ENCODE measurements at regions not wholly inside any gene's neighbourhood (a gene's known extent, or its start where the extent isn't known, plus 50 kb on each side); places are given as distances from the start of the nearest gene placed in this dataset.

- DNase-seq = no peak
These were observed 532.8 kb downstream of the FOXG1 start for GRCh38 chr14:29299372-29299771.

DNA sequence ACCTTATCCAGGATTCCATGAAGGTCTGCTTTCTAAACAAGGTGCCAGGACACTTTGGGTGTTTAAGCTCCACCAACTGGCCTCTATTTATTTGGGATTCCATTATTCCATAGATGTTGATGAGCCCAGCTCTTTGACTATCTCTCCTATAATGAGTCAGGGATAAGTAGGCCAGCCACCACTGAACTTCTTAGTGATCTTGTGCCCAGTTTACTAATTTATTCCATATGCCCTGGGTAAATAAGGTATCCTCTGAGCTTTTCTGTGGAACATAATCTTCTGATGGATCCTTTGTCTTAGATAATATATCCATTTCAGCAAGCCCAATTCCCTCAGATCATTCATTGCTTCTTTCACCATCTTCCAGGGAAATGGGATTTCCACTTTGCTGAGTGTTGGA, 535.0 kb downstream of the FOXG1 start:
- DNase-seq = no peak

GRCh38 chr14:29310210-29310609, 543.6 kb downstream of the FOXG1 start:
- DNase-seq = no peak

GRCh38 chr14:29310757-29311156, 544.2 kb downstream of the FOXG1 start:
- DNase-seq = no peak

DNA sequence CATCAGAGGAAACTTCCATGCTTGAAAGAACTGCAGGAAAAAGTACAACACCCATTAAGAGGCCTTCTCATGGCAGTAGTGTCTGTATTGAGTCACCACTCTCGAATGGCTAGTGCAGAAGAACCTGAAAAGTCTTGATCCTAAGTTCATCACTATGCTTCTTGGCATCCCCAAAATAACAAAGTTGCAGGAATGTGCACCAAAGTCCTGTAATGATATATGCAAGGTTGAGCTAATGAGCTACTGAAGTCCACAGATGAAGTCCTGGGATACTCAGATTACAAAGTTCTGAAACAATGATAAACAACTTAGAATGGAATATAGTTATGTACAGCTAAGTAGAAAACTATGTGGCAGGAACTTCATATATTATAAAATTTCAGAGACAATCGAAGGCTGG, 545.4 kb downstream of the FOXG1 start:
- no peak for DNase-seq

DNA sequence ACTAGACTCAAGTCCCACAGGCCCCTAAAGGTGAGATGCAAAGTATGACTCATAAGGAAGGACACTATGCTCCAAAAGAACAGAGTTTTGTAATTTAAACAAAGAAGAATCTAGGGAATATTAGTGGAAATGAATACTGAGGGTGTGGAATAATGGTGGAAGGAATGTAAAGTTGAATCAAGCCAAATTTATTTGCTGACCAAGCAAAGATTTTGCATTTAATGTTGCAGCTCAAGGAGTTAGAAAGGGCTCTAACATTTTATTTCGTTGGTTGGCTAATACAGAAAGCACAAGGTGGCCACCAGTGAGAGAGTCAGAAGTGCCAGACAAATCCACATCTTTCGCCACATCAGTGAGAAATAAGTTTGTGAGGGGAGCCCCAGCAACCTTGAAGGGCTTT, 550.3 kb downstream of the FOXG1 start:
- DNase-seq = no peak

DNA sequence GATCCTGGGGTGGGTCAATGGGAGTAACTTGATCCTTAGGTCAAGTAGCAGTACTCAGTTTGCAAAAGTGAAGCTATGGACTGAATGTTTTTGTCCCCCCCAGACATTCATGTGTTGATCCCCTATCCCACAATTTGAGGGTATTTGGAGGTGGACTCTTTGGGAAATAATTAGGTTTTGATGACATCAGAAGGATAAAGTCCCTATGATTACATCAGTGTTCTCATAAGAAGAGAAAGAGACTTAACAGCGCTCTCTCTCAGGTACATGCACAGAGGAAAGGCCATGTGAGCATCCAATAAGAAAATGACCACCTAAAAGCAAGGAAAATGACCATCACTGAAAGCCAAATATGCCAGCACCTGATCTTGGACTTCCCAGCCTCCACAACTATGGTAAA, 550.8 kb downstream of the FOXG1 start:
- DNase-seq = no peak

GRCh38 chr14:29320286-29320685, 553.7 kb downstream of the FOXG1 start:
- no peak for DNase-seq

DNA sequence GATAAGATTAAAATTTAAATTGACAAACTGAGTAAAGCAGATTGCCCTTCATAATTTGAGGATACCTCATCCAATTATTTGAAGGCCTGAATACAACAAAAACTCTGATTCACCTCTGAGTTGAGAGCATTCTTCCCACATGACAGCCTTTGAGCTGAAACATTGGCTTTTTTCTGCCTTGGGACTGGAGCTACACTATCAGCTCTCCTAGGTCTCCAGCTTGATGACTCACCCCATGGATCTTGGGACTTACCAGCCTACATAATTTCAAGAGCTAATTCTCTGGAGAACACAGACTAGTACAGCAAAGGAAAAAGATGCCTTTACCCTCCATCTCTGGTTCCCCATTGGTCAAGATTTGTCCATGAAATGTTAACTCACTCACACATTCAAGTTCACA, 555.1 kb downstream of the FOXG1 start:
- no peak for DNase-seq

DNA sequence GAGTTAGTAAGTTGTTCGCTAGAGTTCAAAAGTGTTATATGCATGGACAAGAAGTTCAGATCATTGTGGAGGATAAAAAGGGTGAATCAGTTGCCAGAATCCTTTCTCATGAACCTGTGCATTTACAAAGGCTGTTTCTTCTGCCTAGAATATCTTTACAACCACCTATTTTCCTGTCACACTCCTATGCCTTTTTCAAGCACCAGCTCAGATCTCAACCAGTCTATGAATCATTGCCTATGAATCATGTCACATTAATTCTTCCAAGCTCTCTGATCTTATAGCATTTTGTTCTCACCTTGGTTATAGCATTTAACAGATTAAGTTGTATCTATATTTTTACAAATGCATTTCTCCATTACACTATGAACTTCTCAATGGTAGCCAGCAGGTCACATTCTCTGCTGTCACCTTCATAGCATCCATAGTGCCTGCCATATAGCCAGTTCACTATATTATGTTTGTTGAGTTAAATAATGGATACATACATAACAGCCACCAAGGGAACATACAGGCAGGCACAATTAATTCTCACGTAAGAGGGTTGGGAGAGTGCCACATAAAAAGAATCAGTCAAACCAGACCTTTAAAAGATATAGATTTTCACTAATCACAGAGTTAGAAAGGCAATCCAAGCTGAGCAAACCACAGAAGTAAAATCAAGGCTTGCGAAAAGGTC, 573.0 kb downstream of the FOXG1 start:
- no peak for DNase-seq

GRCh38 chr14:29348504-29348903, 579.1 kb downstream of the PRKD1 start:
- DNase-seq = no peak

- DNase-seq = no peak
These were observed 577.2 kb downstream of the PRKD1 start for GRCh38 chr14:29350496-29350895.

GRCh38 chr14:29351996-29352705, 575.5 kb downstream of the PRKD1 start:
- no peak for DNase-seq

DNA sequence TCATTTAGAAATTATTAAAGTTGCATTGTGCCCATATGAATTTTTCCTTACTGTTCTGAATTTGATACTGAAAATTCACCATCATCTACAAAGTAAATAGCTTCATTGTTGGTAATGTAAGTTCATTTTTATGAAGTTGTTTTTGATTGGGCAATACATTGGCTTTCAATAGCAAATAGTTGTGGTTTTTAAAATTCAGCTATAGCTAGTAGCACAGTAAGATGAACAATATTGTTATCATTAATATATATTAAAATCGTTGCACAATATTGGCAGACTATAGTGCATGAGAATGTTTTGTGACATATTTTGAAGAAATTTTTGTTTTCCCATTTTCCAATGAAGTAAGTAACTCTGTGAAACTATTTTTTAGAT, 575.0 kb downstream of the PRKD1 start:
- no peak for DNase-seq

DNA sequence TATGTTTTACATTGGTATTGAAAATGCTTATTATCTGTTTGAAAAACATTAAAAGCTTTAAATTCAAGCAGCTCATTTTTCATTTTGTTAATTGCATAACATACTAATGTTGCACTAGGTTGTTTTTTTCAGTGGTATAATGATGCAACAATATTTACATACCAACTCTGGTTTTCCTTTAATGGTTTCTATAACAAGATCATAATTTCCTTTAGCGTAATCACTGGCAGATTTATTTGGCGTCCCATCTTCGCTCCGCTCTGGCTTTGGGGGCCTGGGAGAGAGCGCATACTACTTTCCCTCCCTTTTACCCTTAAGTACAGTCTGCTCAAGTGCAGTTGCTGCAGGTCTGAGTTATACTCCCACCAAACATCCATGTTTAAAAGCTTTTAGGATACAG, 574.1 kb downstream of the PRKD1 start:
- DNase-seq = no peak

DNA sequence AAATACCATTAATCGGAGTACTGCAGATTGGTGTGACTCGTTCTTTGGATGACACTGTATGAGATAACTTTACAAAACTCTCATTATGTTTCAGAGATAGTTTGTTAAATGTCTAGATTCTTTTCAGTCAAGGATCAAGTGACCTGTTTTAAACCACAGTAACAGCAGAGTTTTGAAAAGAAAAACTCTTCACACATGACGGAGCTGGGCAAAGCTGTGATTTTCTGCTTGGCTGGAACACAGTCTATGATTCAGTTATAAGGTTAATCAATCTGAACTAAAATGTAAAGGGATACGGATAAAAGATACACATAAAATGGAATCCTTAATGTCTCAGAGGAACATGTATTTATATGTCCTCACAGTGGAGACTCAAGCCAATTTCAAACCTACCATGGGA, 573.2 kb downstream of the PRKD1 start:
- no peak for DNase-seq

DNA sequence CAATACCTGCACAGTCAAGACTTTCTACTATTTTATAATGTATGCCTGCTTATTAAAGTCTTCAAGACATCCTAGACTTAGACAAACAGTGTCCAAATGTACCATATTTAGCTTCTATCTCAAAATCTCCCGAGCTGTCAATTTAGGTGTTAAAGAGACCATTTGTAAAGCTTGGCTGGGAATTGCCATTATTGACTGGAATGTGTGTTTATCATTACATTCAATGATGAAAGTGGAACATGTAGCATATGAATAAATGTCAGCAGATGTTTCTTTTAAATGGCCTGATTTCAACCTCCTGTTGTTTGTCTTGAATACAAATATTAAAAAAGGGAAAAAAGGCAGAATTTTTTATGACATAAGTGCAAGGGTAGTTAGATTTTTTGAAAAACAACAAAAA, 572.3 kb downstream of the PRKD1 start:
- no peak for DNase-seq

DNA sequence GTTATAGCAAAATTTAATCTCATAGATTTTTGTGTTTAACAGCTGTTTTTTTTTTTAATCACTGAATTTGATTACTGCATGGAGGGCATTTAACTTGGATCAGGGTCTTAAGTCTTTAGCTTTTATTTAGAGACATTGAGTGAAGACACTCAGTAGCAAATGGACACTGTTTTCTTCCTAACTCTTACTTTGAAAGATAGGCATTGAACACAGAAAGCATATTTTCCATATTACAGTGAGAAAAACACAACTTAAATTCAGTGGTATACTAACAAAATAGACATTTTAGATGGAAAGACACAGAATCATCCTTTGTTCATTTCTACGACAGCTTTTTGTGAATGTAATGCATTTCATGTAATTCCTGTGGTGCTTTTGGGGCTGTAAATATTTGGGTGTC, 571.8 kb downstream of the PRKD1 start:
- DNase-seq = no peak

DNA sequence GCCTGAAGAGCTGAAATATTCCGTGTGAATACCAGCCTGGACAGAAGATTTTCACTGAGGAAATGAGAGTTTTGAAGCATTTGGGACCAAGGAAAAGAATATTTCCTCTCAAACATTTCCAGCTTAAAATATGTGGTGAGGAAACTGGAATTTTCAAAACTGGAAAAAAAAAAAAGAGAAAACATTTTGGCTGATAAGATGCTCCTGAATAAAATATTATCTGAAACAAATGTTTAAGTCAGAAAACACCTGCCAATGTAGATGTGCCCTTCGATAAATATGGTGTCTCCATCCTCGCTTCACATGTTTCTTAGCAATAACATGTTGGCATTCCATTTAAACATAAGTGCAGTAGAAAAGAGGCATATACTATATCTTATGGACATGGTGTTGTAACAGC, 567.0 kb downstream of the PRKD1 start:
- DNase-seq = no peak

DNA sequence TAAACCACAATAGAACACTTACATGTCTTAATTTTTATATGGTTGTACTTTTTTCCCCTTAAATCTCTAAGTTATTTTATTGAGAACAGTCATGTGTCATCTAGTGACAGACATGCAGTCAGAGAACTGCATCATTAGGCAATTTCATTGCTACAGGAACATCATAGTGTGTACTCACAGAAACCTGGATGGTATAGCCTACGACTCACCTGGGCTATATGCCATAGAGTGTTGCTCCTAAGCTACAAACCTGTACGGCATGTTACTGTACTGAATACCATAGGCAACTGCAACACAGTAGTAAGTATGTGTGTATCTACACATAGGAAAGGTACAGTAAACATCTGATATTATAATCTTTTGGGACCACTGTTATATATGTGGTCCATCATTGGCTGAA, 557.6 kb downstream of the PRKD1 start:
- DNase-seq = no peak

GRCh38 chr14:29376237-29376636, 551.4 kb downstream of the PRKD1 start:
- no peak for DNase-seq

DNA sequence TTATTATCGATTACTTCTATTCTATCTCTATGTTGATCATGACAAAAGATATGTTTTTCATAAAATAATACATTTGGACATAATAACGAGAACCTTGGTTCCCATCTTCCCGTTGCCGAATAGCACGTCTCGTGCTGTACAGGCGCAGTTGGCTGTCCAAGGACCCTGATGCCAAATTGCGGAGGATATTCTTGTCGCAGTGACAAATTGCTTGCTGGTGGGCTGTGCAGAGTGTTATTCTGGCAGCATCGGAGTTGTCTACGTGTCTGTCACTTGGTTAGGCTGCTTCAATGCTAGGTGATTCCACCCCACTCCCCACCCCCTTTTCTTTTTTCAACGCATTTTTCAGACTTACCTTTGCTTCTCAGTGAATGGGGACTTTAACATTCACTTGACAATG, 546.8 kb downstream of the PRKD1 start:
- no peak for DNase-seq

DNA sequence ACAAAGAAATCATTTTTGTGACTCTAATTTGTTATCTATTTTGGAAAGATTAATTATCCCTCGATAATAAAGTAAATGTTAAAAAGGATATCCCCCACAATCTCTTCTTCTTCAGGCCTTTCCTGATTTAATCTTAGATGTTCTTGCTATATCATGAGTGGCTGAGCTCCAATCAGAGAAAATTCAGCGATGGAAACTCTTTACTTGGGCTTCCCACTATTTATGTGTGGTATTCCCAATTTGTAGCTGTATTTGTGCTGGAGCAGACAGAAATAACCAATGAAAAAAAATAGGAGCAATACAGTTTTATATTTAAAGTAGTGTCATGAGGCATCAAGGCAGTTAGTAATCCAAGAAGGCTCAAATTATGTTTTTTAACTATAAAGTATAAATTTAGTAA, 539.1 kb downstream of the PRKD1 start:
- DNase-seq = no peak

DNA sequence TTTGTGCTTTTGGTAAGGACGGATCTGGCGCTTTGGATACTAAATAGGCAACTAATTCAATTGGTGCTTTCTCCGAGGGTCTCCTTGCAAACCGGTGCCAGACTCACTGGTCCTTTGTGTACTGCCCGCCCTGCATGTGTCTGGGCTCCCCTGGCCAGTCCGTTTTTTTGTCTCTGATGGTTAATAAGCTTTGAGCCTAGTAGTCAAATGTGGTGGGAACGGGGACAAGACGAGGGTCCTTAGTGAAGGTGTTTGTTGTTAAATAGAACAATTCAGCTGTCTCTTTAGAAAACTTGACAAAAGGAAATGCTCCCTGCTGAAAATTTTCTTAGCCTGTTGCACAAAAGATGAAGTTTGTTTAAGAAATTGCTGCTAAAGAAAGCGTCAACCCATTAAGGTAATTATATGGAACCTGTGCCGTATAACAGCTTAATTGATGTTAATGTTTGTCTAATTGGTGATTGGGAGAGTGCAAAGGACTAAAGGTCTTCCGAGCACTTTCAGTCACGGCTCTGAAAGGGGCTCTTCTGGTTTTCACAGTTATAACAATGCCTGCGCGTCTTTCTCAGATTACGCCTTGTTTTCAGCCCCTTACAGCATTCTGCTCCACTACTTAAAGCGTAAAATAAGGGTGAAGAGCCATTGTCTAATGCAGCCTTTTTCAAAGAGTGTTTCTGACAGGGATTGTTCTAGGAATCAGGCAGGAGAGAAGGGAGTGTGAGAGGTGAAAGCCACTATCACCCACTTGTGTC, 537.4 kb downstream of the PRKD1 start:
- no peak for DNase-seq
